Activated CD4-positive, alpha-beta T cell treated with anti-CD3 and anti-CD28 coated beads, Interleukin-2, amount 10 ng/mL, durations not matched to agents 24 days and 14 days (primary cell): ENCODE measurements at regions not wholly inside any gene's neighbourhood (a gene's known extent, or its start where the extent isn't known, plus 50 kb on each side); places are given as distances from the start of the nearest gene placed in this dataset.
"Not testable (repeated sequence)": the region's sequence is repeated elsewhere in the genome, so short reads cannot be mapped to it uniquely, and the experiment has no call there.

ENCODE experiments used
- DNase-seq: peaks from one replicate; pipeline ENCODE4 v3.0.0; 2022
- H3K27ac Mint-ChIP-seq: one replicate; pipeline ENCODE4 v1.8.0; 2022; ENCODE audit warnings: mild to moderate bottlenecking, mixed read lengths
- H3K27me3 Mint-ChIP-seq: one replicate; pipeline ENCODE4 v1.8.0; 2022; ENCODE audit warnings: mixed read lengths
- H3K36me3 Mint-ChIP-seq: one replicate; pipeline ENCODE4 v1.8.0; 2022; ENCODE audit warnings: low read depth, mild to moderate bottlenecking, mixed read lengths
- H3K4me1 Mint-ChIP-seq: one replicate; pipeline ENCODE4 v1.8.0; 2021; ENCODE audit warnings: mixed read lengths
- H3K4me3 Mint-ChIP-seq: one replicate; pipeline ENCODE4 v1.8.0; 2022; ENCODE audit warnings: mild to moderate bottlenecking, moderate library complexity, mixed read lengths
- H3K9me3 Mint-ChIP-seq: one replicate; pipeline ENCODE4 v1.8.0; 2021; ENCODE audit warnings: mixed read lengths
- intact Hi-C: fragments of 100-400 bp; cut with micrococcal nuclease; formaldehyde crosslinking; loops from one replicate; pipeline ENCODE4 v1.15.1; 2023

GRCh38 chr15:87549296-87549695 is 707.2 kb downstream of the NTRK3 start:
- Mint-ChIP-seq H3K4me1 (no peaks in the 10 kb centered on the region), H3K9me3 (peaks cover 3% of the 10 kb centered on the region), H3K36me3 (no peaks in the 10 kb centered on the region), H3K27me3 (no peaks in the 10 kb centered on the region), H3K27ac (no peak overlapping the region), H3K4me3 (no peak overlapping the region)
- intact Hi-C loops, result no loop called here
- DNase-seq, result no peak

GRCh38 chr15:87548590-87548989 is 707.9 kb downstream of the NTRK3 start:
- H3K4me3 Mint-ChIP-seq, H3K9me3 Mint-ChIP-seq, H3K36me3 Mint-ChIP-seq, DNase-seq, H3K4me1 Mint-ChIP-seq, intact Hi-C loops, H3K27me3 Mint-ChIP-seq, H3K27ac Mint-ChIP-seq: not testable (repeated sequence)

DNA sequence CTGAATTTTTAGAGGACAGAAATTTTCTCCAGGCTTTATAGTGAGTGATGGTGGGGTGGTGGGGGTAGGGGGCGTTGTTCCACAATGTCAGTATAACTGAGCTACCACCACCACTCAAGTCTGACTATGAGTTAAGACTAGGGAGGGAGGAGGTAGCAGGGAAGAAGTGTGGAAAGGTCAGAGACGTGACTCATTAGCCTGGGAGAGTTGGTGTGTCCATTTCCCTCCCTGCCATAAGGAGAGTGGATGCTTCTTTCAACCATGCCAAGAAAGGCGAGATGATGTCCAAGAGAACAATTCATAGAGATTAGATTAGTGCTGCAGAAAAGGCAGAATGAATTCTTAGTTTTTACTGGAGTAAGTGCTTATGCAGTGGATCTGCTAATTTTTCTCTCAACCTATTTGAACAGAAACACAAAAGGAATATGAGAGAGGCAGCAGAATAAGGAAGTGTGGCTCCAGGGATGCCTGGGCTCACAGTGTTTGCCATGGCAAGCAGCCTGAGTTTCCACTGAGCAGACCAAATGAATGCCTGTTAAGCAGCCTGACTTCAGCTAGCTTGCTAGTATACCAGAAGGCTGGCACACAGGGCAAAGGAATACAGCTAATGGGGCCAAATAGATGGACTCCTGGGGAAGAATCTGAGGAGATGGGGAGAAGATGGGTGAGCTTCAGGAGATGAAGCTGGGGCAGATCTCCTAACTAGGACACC is 708.9 kb downstream of the NTRK3 start:
- Mint-ChIP-seq H3K4me1 (no peaks in the 10 kb centered on the region), H3K27ac (no peak overlapping the region)
- intact Hi-C loops, result no loop called here

DNA sequence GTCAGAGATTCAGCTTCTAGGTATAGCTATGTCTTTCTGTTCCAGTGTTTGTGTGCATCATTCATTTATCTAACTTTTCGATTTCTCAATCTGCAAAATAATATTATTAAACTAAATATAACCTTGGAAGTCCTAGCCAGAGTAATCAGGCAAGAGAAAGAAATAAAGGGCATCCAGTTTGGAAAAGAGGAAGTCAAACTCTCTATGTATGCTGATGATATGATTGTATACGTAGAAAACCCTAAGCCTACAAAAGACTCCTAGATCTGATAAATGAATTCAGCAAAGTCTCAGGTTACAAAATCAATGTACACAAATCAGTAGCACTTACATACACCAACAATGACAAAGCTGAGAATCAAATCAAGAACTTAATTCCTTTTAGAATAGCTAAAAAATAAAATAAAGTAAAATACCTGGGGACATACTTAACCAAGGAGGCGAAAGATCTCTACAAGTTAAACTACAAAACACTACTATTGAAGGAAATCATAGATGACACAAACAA is 718.2 kb downstream of the NTRK3 start:
- no peak overlapping the region for H3K4me3 Mint-ChIP-seq
- H3K27ac Mint-ChIP-seq, result no peak overlapping the region
- no peaks in the 10 kb centered on the region for H3K4me1 Mint-ChIP-seq
- no peaks in the 10 kb centered on the region for H3K9me3 Mint-ChIP-seq
- no peaks in the 10 kb centered on the region for H3K36me3 Mint-ChIP-seq
- H3K27me3 Mint-ChIP-seq, result no peaks in the 10 kb centered on the region
- no peak for DNase-seq
- intact Hi-C loops, result no loop called here

More for the DNA sequence above, 708.9 kb downstream of the NTRK3 start:
- Mint-ChIP-seq H3K4me3 (no peak overlapping the region), H3K27me3 (no peaks in the 10 kb centered on the region), H3K9me3 (no peaks in the 10 kb centered on the region), H3K36me3 (no peaks in the 10 kb centered on the region)
- DNase-seq, result no peak

DNA sequence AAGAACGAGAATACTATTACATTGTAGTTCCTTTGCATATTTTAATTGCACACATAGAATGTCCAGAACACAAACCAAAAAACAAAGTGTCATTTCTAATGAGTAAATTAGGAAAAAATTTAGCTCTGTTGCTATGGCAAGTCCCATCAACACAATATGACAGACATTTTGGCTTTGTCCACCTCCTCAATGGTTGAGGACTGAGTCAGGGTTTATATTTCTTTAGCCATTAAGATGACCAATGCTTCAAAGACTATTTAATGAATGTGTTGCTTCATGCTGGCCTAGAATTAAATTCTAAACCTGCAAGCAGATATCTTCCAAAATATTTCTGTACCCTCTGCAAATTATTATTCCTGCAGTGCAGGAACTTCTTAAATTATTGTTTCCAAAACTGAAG is 719.2 kb downstream of the NTRK3 start:
- no peak for DNase-seq
- Mint-ChIP-seq H3K4me3 (no peak overlapping the region), H3K9me3 (no peaks in the 10 kb centered on the region), H3K27me3 (no peaks in the 10 kb centered on the region), H3K4me1 (no peaks in the 10 kb centered on the region), H3K27ac (no peak overlapping the region), H3K36me3 (no peaks in the 10 kb centered on the region)
- intact Hi-C loops, result no loop called here

GRCh38 chr15:87533637-87534036 is 722.9 kb downstream of the NTRK3 start:
- H3K4me1 Mint-ChIP-seq, H3K27me3 Mint-ChIP-seq, intact Hi-C loops, DNase-seq, H3K36me3 Mint-ChIP-seq, H3K9me3 Mint-ChIP-seq, H3K4me3 Mint-ChIP-seq, H3K27ac Mint-ChIP-seq: not testable (repeated sequence)

DNA sequence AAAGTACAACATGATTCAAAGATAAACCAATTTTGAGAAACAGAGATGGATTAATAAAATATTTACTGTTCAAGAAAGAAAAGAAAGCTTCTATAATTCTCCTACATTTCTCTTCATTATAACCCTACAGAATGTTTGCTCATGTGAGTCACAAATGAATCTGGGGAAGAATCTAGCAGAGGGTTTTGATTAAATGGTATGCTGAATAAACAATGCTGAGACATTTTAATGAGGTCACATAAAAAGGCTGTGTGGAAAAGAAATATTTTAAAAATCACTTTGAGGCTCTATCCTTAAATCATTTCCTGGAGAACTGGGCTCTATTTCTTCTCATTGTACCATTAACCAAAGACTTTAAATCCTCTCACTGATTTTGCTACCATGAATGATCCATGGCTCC is 727.7 kb downstream of the NTRK3 start:
- intact Hi-C loops, result no loop called here
- no peaks in the 10 kb centered on the region for H3K27me3 Mint-ChIP-seq
- H3K9me3 Mint-ChIP-seq, result peaks cover 3% of the 10 kb centered on the region
- no peak for DNase-seq
- no peak overlapping the region for H3K4me3 Mint-ChIP-seq
- no peaks in the 10 kb centered on the region for H3K4me1 Mint-ChIP-seq
- H3K27ac Mint-ChIP-seq, result no peak overlapping the region
- H3K36me3 Mint-ChIP-seq, result no peaks in the 10 kb centered on the region

DNA sequence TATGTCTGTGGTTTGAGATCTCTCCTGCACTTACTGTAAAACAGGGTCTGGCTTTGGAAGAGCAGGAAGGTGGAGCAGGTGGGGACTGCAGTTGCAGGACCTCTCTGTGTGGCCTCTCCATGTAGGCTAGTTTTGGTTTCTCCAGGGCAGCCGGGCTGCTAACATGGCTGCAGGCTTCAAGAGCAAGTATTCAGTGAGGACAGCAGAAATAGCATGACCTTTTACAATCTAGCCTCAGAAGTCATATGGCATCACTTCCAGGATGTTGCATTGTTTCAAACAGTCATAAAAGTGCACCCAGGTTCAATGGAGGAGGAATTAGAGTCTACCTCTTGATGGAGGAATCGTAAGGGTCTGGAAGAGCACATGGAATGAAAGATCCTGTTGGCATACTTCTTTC is 728.7 kb downstream of the NTRK3 start:
- H3K4me3 Mint-ChIP-seq, result no peak overlapping the region
- no peak overlapping the region for H3K27ac Mint-ChIP-seq
- no peak for DNase-seq
- no peaks in the 10 kb centered on the region for H3K4me1 Mint-ChIP-seq
- intact Hi-C loops, result no loop called here
- peaks cover 3% of the 10 kb centered on the region for H3K9me3 Mint-ChIP-seq
- H3K27me3 Mint-ChIP-seq, result no peaks in the 10 kb centered on the region
- H3K36me3 Mint-ChIP-seq, result no peaks in the 10 kb centered on the region

DNA sequence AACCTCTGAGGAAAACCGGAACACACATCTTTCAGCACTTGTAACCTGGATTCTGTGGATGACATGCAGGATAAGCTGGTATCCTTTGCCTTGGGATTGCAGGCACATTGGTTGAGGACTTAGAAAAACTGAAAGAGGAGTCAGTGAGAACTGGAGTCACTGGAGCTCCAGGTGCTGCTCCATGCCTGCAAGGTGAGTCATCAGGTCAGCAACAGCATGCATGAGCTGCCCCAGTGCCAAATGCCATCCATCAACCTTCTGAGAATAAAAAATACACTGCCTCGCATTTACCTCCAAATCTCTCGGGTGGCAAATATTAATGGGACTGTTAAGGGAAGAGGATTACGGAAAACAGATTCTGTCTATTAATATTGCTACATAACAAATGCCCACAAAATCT is 729.1 kb downstream of the NTRK3 start:
- Mint-ChIP-seq H3K27me3 (no peaks in the 10 kb centered on the region), H3K4me3 (no peak overlapping the region), H3K27ac (no peak overlapping the region), H3K4me1 (no peaks in the 10 kb centered on the region), H3K9me3 (peaks cover 3% of the 10 kb centered on the region), H3K36me3 (no peaks in the 10 kb centered on the region)
- intact Hi-C loops, result no loop called here
- DNase-seq, result no peak

DNA sequence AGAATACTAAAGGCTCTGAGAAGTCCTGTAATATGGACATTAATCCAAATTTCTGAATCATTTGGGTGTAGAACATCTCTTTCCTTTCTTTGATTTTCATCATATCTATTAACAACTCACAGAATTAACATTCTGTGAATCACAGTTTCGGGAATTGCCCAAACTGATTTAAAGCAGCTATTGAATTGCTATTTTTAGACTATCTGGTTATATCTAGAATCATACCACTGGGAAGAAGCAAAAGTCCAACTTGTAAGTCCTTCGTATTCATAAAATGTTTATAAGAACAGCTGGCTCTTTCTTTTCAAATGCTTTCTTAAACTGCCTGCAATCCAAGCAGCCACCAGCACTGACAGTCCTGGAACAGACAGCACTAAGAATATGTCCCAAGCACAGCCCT is 733.0 kb downstream of the NTRK3 start:
- no peak for DNase-seq
- H3K9me3 Mint-ChIP-seq, result no peaks in the 10 kb centered on the region
- no peaks in the 10 kb centered on the region for H3K36me3 Mint-ChIP-seq
- H3K27ac Mint-ChIP-seq, result no peak overlapping the region
- no peaks in the 10 kb centered on the region for H3K27me3 Mint-ChIP-seq
- H3K4me3 Mint-ChIP-seq, result no peak overlapping the region
- intact Hi-C loops, result no loop called here
- H3K4me1 Mint-ChIP-seq, result no peaks in the 10 kb centered on the region

DNA sequence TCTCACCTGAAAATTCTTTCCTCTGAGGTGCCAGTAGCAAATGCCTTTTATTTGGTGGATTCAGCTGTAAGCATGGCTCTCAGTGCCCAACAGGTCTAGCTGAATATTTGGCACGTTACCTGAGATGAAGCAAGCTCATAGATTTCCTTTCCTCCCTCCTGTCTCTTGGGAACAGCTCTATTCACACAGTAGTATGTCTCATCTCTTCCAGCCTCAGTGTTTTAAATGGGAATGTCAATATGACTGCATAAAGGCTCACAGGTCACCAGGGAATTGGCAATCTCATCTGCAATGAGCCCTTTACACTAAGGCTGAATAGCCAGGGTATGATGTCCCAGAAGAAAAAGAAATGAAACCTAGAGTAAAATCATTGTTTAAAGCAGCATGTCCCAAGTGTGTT is 733.5 kb downstream of the NTRK3 start:
- no peaks in the 10 kb centered on the region for H3K9me3 Mint-ChIP-seq
- no peak overlapping the region for H3K4me3 Mint-ChIP-seq
- no peak for DNase-seq
- no peaks in the 10 kb centered on the region for H3K4me1 Mint-ChIP-seq
- no peaks in the 10 kb centered on the region for H3K36me3 Mint-ChIP-seq
- H3K27me3 Mint-ChIP-seq, result no peaks in the 10 kb centered on the region
- intact Hi-C loops, result no loop called here
- H3K27ac Mint-ChIP-seq, result no peak overlapping the region

DNA sequence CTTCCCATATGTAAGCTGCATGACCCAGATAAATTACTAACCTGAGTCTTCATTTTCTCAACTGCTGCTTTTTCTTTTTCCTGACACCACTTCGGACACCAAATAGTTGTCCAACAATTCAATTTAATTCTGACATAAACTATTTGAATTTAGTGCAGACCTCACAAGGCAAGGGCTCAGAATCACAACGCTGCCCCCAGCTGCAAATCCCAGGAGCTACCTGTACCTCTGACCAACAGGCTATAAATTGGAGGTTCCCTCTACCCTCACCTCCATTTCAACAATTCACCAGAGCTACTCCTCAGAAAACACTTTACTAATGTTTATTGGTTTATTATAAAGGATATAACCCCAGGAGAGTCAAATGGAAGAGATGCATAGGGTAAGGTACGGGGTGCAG is 737.6 kb downstream of the NTRK3 start:
- Mint-ChIP-seq H3K27me3 (no peaks in the 10 kb centered on the region), H3K9me3 (no peaks in the 10 kb centered on the region), H3K4me3 (no peak overlapping the region), H3K4me1 (no peaks in the 10 kb centered on the region), H3K36me3 (no peaks in the 10 kb centered on the region), H3K27ac (no peak overlapping the region)
- no peak for DNase-seq
- intact Hi-C loops, result no loop called here

GRCh38 chr15:87508086-87508485 is 748.5 kb downstream of the NTRK3 start:
- no peak for DNase-seq
- no peaks in the 10 kb centered on the region for H3K9me3 Mint-ChIP-seq
- H3K27me3 Mint-ChIP-seq, result no peaks in the 10 kb centered on the region
- H3K4me3 Mint-ChIP-seq, result no peak overlapping the region
- intact Hi-C loops, result no loop called here
- H3K4me1 Mint-ChIP-seq, result no peaks in the 10 kb centered on the region
- no peaks in the 10 kb centered on the region for H3K36me3 Mint-ChIP-seq
- H3K27ac Mint-ChIP-seq, result no peak overlapping the region

GRCh38 chr15:87502173-87502572 is 754.4 kb downstream of the NTRK3 start:
- intact Hi-C loops, result no loop called here
- H3K4me3 Mint-ChIP-seq, result no peak overlapping the region
- no peaks in the 10 kb centered on the region for H3K36me3 Mint-ChIP-seq
- H3K9me3 Mint-ChIP-seq, result peaks cover 3% of the 10 kb centered on the region
- H3K27ac Mint-ChIP-seq, result no peak overlapping the region
- no peak for DNase-seq
- no peaks in the 10 kb centered on the region for H3K27me3 Mint-ChIP-seq
- no peaks in the 10 kb centered on the region for H3K4me1 Mint-ChIP-seq

DNA sequence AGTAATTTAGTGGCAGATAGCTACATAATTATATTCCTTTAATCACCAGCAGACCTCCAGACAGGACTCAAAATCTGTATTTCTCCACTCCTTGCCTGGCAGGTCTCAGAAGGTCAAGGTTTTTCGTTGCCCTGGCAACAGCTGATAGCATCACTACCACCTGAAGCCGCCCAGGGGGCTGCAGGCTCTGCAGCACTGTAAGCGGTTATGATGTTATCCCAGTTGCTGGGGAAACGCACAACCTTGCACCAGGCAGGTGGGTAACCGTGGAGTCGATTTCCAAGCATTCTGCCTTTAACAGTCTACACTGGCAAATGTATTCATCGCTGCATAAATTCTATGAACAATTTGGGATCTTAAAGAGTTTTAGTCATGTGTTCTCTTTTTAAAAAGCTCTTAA is 756.3 kb downstream of the NTRK3 start:
- intact Hi-C loops, result no loop called here
- Mint-ChIP-seq H3K27ac (no peak overlapping the region), H3K36me3 (no peaks in the 10 kb centered on the region), H3K27me3 (no peaks in the 10 kb centered on the region), H3K9me3 (peaks cover 3% of the 10 kb centered on the region), H3K4me1 (no peaks in the 10 kb centered on the region), H3K4me3 (no peak overlapping the region)
- no peak for DNase-seq
